Neural progenitor cell (in vitro differentiated cells): ENCODE measurements at regions not wholly inside any gene's neighbourhood (a gene's known extent, or its start where the extent isn't known, plus 50 kb on each side); places are given as distances from the start of the nearest gene placed in this dataset.

Experiments
- DNase-seq: peaks from one replicate; pipeline ENCODE4 v3.0.0-alpha.2; 2016; ENCODE audit warnings: low spot score
- H2AFZ ChIP-seq: fragments of 200-600 bp; sonication (generic); replicated peaks from 2 replicates; pipeline ENCODE4 v1.6.1; 2016; ENCODE audit warnings: antibody characterized with exemption
- H3F3A ChIP-seq: fragments of 200-600 bp; sonication (generic); 2 replicates; pipeline ENCODE4 v1.6.1; 2016; ENCODE audit warnings: antibody characterized with exemption, low read depth
- H3K27ac ChIP-seq: fragments of 200-600 bp; sonication (generic); 2 replicates; pipeline ENCODE4 v1.5.1; 2016; ENCODE audit warnings: mild to moderate bottlenecking
- H3K27me3 ChIP-seq: fragments of 200-600 bp; sonication (generic); 2 replicates; pipeline ENCODE4 v1.6.1; 2016; ENCODE audit warnings: mild to moderate bottlenecking, moderate library complexity
- H3K36me3 ChIP-seq: fragments of 200-600 bp; sonication (generic); 2 replicates; pipeline ENCODE4 v1.5.1; 2016
- H3K4me1 ChIP-seq: fragments of 200-600 bp; sonication (generic); 2 replicates; pipeline ENCODE4 v1.6.1; 2016; ENCODE audit warnings: mixed run types
- H3K4me2 ChIP-seq: fragments of 200-600 bp; sonication (generic); 2 replicates; pipeline ENCODE4 v1.6.1; 2016
- H3K4me3 ChIP-seq: fragments of 200-600 bp; sonication (generic); 2 replicates; pipeline ENCODE4 v1.5.1; 2016
- H3K79me2 ChIP-seq: fragments of 200-600 bp; sonication (generic); 2 replicates; pipeline ENCODE4 v1.6.1; 2016; ENCODE audit warnings: low read depth
- H3K9ac ChIP-seq: fragments of 200-600 bp; sonication (generic); 2 replicates; pipeline ENCODE4 v1.6.1; 2016
- H3K9me3 ChIP-seq: fragments of 200-600 bp; sonication (generic); 2 replicates; pipeline ENCODE4 v1.5.1; 2016; ENCODE audit warnings: low read depth
- H4K20me1 ChIP-seq: fragments of 200-600 bp; sonication (generic); 2 replicates; pipeline ENCODE4 v1.6.1; 2016; ENCODE audit warnings: low read depth
- H3K27ac Mint-ChIP-seq: 3 replicates; pipeline ENCODE4 v1.8.0; 2021; ENCODE audit warnings: mixed read lengths
- H3K27me3 Mint-ChIP-seq: 2 replicates; pipeline ENCODE4 v1.8.0; 2022; ENCODE audit warnings: low read depth, mild to moderate bottlenecking, inconsistent platforms, moderate library complexity, mixed read lengths; ENCODE audit not compliant: insufficient read depth
- H3K36me3 Mint-ChIP-seq: 3 replicates; pipeline ENCODE4 v1.8.0; 2021; ENCODE audit warnings: mixed read lengths
- H3K4me1 Mint-ChIP-seq: 3 replicates; pipeline ENCODE4 v1.8.0; 2021; ENCODE audit warnings: mixed read lengths
- H3K4me3 Mint-ChIP-seq: 3 replicates; pipeline ENCODE4 v1.8.0; 2021; ENCODE audit warnings: mild to moderate bottlenecking, moderate library complexity, mixed read lengths
- H3K9me3 Mint-ChIP-seq: 3 replicates; pipeline ENCODE4 v1.8.0; 2020; ENCODE audit warnings: mixed read lengths
- EZH2 ChIP-seq: fragments of 200-600 bp; sonication (generic); IDR thresholded peaks from 2 replicates; pipeline ENCODE4 v1.6.1; 2017; ENCODE audit warnings: antibody characterized with exemption, mild to moderate bottlenecking, moderate library complexity
- EZH2phosphoT487 ChIP-seq: fragments of 200-600 bp; sonication (generic); IDR thresholded peaks from 2 replicates; pipeline ENCODE4 v1.6.1; 2017; ENCODE audit warnings: antibody characterized with exemption
- TF ChIP-seq, protein P1 (sequence below): fragments of 200-600 bp; sonication (generic); IDR thresholded peaks from 2 replicates; pipeline ENCODE4 v1.5.1; 2017; ENCODE audit warnings: antibody characterized with exemption, mild to moderate bottlenecking

DNA sequence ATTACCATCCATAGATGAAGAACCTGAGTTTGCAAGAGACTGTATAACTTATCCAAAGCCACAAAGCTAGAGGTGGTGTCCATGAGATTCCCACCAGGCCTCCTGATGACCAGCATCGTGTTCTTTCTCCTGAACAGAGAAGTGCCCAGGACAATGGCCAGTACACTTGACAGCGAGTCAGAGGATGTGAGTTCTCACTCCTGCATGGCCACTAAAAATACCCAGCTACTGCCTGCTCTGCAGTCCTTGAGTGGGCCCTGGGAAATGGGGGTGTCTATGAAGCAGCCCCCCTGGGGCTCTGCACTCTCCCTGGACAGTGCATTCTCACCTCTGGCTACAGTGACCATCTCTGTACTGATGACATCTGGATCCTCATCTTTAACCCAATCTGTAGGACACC is 201.2 kb downstream of the RPLP1 start:
- H3K4me3 Mint-ChIP-seq, result no peak overlapping the region
- Histone ChIP-seq H3K27ac (no peak overlapping the region), H3K4me1 (peaks cover 5% of the 10 kb centered on the region), H3K4me3 (no peak overlapping the region), H3K4me2 (no peak overlapping the region), H3F3A (no peaks in the 10 kb centered on the region), H4K20me1 (no peaks in the 10 kb centered on the region), H3K79me2 (no peaks in the 10 kb centered on the region), H3K9ac (no peak overlapping the region), H3K9me3 (no peaks in the 10 kb centered on the region), H3K27me3 (no peaks in the 10 kb centered on the region), H2AFZ (no peak overlapping the region), H3K36me3 (no peaks in the 10 kb centered on the region)
- DNase-seq, result no peak
- H3K27ac Mint-ChIP-seq, result no peak overlapping the region
- H3K9me3 Mint-ChIP-seq, result no peaks in the 10 kb centered on the region
- peaks cover 5% of the 10 kb centered on the region for H3K27me3 Mint-ChIP-seq
- H3K4me1 Mint-ChIP-seq, result peaks cover 10% of the 10 kb centered on the region
- TF ChIP-seq, protein P1, sequence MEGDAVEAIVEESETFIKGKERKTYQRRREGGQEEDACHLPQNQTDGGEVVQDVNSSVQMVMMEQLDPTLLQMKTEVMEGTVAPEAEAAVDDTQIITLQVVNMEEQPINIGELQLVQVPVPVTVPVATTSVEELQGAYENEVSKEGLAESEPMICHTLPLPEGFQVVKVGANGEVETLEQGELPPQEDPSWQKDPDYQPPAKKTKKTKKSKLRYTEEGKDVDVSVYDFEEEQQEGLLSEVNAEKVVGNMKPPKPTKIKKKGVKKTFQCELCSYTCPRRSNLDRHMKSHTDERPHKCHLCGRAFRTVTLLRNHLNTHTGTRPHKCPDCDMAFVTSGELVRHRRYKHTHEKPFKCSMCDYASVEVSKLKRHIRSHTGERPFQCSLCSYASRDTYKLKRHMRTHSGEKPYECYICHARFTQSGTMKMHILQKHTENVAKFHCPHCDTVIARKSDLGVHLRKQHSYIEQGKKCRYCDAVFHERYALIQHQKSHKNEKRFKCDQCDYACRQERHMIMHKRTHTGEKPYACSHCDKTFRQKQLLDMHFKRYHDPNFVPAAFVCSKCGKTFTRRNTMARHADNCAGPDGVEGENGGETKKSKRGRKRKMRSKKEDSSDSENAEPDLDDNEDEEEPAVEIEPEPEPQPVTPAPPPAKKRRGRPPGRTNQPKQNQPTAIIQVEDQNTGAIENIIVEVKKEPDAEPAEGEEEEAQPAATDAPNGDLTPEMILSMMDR, result no peak
- TF ChIP-seq EZH2 (no peak), EZH2phosphoT487 (no peak)
- no peaks in the 10 kb centered on the region for H3K36me3 Mint-ChIP-seq

DNA sequence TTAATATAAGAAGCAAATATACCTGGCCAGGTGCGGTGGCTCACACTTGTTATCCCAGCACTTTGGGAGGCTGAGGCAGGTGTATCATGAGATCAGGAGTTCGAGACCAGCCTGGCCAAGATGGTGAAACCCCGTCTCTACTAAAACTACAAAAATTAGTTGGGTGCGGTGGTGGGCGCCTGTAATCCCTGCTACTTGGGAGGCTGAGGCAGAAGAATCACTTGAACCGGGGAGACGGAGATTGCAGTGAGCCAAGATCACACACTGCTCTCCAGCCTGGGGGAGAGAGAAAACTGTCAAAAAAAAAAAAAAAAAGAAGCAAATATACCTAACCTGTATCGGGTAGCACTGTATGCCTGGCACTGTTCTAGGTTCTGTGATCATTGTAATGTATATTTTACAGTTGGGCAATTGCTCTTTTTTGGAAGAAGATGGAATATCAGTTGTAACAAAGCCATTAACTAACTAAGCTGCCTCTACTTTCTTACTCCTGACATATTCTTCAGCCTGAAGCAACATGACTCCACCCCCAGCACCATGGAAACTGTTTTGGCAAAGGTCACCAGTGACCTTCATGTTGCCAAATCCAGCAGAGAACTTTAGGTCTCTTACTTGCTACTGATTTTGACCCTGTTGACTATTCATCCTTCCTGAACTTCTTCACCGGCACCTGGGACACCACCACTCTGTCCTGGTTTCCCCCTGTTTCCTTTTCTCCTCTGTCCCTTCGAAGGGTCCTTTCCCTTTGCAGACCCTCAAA is 203.8 kb downstream of the RPLP1 start:
- Histone ChIP-seq H3K27me3 (no peaks in the 10 kb centered on the region), H3K4me2 (no peak overlapping the region), H3K79me2 (no peaks in the 10 kb centered on the region), H3K4me3 (no peak overlapping the region), H3K9me3 (no peaks in the 10 kb centered on the region), H3K27ac (no peak overlapping the region), H3K4me1 (no peaks in the 10 kb centered on the region), H2AFZ (no peak overlapping the region), H3K36me3 (no peaks in the 10 kb centered on the region), H3K9ac (no peak overlapping the region), H3F3A (no peaks in the 10 kb centered on the region), H4K20me1 (no peaks in the 10 kb centered on the region)
- peaks cover 2% of the 10 kb centered on the region for H3K27me3 Mint-ChIP-seq
- DNase-seq, result no peak
- no peak overlapping the region for H3K27ac Mint-ChIP-seq
- no peaks in the 10 kb centered on the region for H3K36me3 Mint-ChIP-seq
- H3K9me3 Mint-ChIP-seq, result no peaks in the 10 kb centered on the region
- TF ChIP-seq, protein P1, result no peak
- TF ChIP-seq EZH2, result no peak
- no peak for TF ChIP-seq EZH2phosphoT487
- no peak overlapping the region for H3K4me3 Mint-ChIP-seq
- no peaks in the 10 kb centered on the region for H3K4me1 Mint-ChIP-seq

DNA sequence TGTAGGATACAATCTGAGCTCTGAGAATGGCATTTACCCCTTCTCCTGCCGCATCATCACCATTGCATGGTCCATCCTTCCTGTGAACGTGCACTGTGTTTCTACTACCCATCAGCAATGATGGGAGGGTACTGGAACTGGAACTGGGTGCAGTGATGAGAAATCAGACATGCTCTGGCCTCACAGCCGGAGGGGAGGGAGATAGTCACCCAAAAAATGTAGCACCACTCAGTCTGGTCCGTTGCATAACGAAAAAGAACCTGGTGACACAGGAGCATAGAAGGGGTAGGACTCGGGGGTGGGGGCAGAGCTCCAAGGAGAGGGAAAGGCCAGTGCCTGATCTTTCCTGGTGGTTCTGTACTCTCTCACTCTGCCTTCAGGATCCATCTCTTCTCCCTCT is 205.0 kb downstream of the RPLP1 start:
- Histone ChIP-seq H3K79me2 (no peaks in the 10 kb centered on the region), H3K4me2 (no peak overlapping the region), H4K20me1 (no peaks in the 10 kb centered on the region), H3F3A (no peaks in the 10 kb centered on the region), H3K27ac (no peak overlapping the region), H3K36me3 (no peaks in the 10 kb centered on the region), H3K9ac (no peak overlapping the region), H3K9me3 (no peaks in the 10 kb centered on the region), H2AFZ (no peak overlapping the region), H3K27me3 (no peaks in the 10 kb centered on the region), H3K4me3 (no peak overlapping the region), H3K4me1 (no peaks in the 10 kb centered on the region)
- Mint-ChIP-seq H3K4me1 (no peaks in the 10 kb centered on the region), H3K36me3 (no peaks in the 10 kb centered on the region), H3K4me3 (no peak overlapping the region), H3K27me3 (peaks cover 2% of the 10 kb centered on the region), H3K27ac (no peak overlapping the region), H3K9me3 (no peaks in the 10 kb centered on the region)
- no peak for DNase-seq
- no peak for TF ChIP-seq EZH2phosphoT487
- TF ChIP-seq, protein P1, result no peak
- TF ChIP-seq EZH2, result no peak
